WTC11 (cell line): ENCODE measurements at regions not wholly inside any gene's neighbourhood (a gene's known extent, or its start where the extent isn't known, plus 50 kb on each side); places are given as distances from the start of the nearest gene placed in this dataset.

Experiments used
- ATAC-seq: fragments of 200-7000 bp; cut with Tn5 transposase; 2 replicates; pipeline ENCODE4 v1.10.0; 2021; ENCODE audit warnings: mild to moderate bottlenecking, moderate library complexity
- CTCF ChIA-PET: fragments of 300-600 bp; sonication (Branson Sonifier 250); formaldehyde crosslinking; loops from one replicate; lab custom pipeline; 2021; ENCODE audit warnings: antibody characterized with exemption; lab: Charles Lee
- POLR2A ChIA-PET: fragments of 350-600 bp; sonication (Branson Sonifier 250); formaldehyde crosslinking; loops from one replicate; lab custom pipeline; 2021; ENCODE audit warnings: antibody characterized with exemption; lab: Charles Lee
- DNase-seq: peaks from one replicate; pipeline ENCODE4 v3.0.0; 2021; ENCODE audit warnings: low spot score
- H3K27ac Mint-ChIP-seq: 2 replicates; pipeline ENCODE4 v1.8.0; 2021; ENCODE audit warnings: mixed read lengths
- H3K27me3 Mint-ChIP-seq: 2 replicates; pipeline ENCODE4 v1.8.0; 2021; ENCODE audit warnings: low read depth, mild to moderate bottlenecking, moderate library complexity, mixed read lengths
- H3K36me3 Mint-ChIP-seq: 2 replicates; pipeline ENCODE4 v1.8.0; 2021; ENCODE audit warnings: mixed read lengths
- H3K4me1 Mint-ChIP-seq: 2 replicates; pipeline ENCODE4 v1.8.0; 2022; ENCODE audit warnings: mixed read lengths
- H3K4me3 Mint-ChIP-seq: 2 replicates; pipeline ENCODE4 v1.8.0; 2021; ENCODE audit warnings: mild to moderate bottlenecking, moderate library complexity, mixed read lengths
- H3K9me3 Mint-ChIP-seq: 2 replicates; pipeline ENCODE4 v1.8.0; 2021; ENCODE audit warnings: mixed read lengths
- AR ChIP-seq: fragments of 250-450 bp; sonication (Bioruptor Pico); IDR thresholded peaks from 2 replicates; pipeline ENCODE4 v1.9.0; 2021; ENCODE audit warnings: mild to moderate bottlenecking
- ARID4B ChIP-seq: sonication (generic); formaldehyde crosslinking; IDR thresholded peaks from 2 replicates; pipeline ENCODE4 v1.8.0; 2023; ENCODE audit warnings: missing genetic modification reagents, mild to moderate bottlenecking, borderline replicate concordance
- ATF2 ChIP-seq: sonication (generic); formaldehyde crosslinking; IDR thresholded peaks from 2 replicates; pipeline ENCODE4 v1.8.1; 2022; ENCODE audit warnings: low read depth, missing genetic modification reagents, borderline replicate concordance
- CREM ChIP-seq: sonication (generic); formaldehyde crosslinking; IDR thresholded peaks from 2 replicates; pipeline ENCODE4 v1.8.1; 2022; ENCODE audit warnings: mild to moderate bottlenecking, missing genetic modification reagents, moderate library complexity
- E2F1 ChIP-seq: sonication (generic); formaldehyde crosslinking; IDR thresholded peaks from 2 replicates; pipeline ENCODE4 v1.8.0; 2022; ENCODE audit warnings: mild to moderate bottlenecking, missing genetic modification reagents
- ERG ChIP-seq: fragments of 250-450 bp; sonication (Bioruptor Pico); IDR thresholded peaks from 2 replicates; pipeline ENCODE4 v1.8.0; 2021; ENCODE audit warnings: mild to moderate bottlenecking
- NFYB ChIP-seq: sonication (generic); formaldehyde crosslinking; conservative IDR thresholded peaks from 2 replicates; pipeline ENCODE4 v1.8.0; 2022; ENCODE audit warnings: low read depth, missing genetic modification reagents
- PRDM15 ChIP-seq: sonication (generic); formaldehyde crosslinking; IDR thresholded peaks from 2 replicates; pipeline ENCODE4 v1.8.0; 2022; ENCODE audit warnings: missing genetic modification reagents
- RORB ChIP-seq: fragments of 250-450 bp; sonication (Bioruptor Pico); IDR thresholded peaks from 2 replicates; pipeline ENCODE4 v1.9.0; 2021; ENCODE audit warnings: mild to moderate bottlenecking
- SMAD4 ChIP-seq: sonication (generic); formaldehyde crosslinking; IDR thresholded peaks from 2 replicates; pipeline ENCODE4 v1.8.0; 2022; ENCODE audit warnings: mild to moderate bottlenecking, missing genetic modification reagents
- SP1 ChIP-seq: sonication (generic); formaldehyde crosslinking; conservative IDR thresholded peaks from 2 replicates; pipeline ENCODE4 v1.8.1; 2022; ENCODE audit warnings: missing genetic modification reagents

- no peak for TF ChIP-seq ARID4B
- TF ChIP-seq E2F1 (CRISPR knock-in tag), result no peak
- TF ChIP-seq CREM (CRISPR knock-in tag), result no peak
- no peak for TF ChIP-seq NFYB (CRISPR knock-in tag)
- no peak for TF ChIP-seq PRDM15 (CRISPR knock-in tag)
- no peak for TF ChIP-seq ATF2 (CRISPR knock-in tag)
Measured at GRCh38 chr12:98208816-98209215, 306.6 kb upstream of the TMPO start (continued).

GRCh38 chr12:98211909-98212695 is 303.3 kb upstream of the TMPO start:
- no peak for ATAC-seq
- peaks cover 23% of the 10 kb centered on the region for H3K4me1 Mint-ChIP-seq
- CTCF ChIA-PET, result interaction anchor here (4.5 kb wide), 1 partner anchor 15 kb away, joined by 25 read pairs; no protein-coding TSS in a partner anchor

More at GRCh38 chr12:98211909-98212695, 303.3 kb upstream of the TMPO start:
- Mint-ChIP-seq H3K27me3 (no peaks in the 10 kb centered on the region; the same call in none of the 2 replicates), H3K4me3 (no peak overlapping the region), H3K9me3 (peaks cover 18% of the 10 kb centered on the region), H3K27ac (no peak overlapping the region), H3K36me3 (no peaks in the 10 kb centered on the region)
- TF ChIP-seq ERG (CRISPR knock-in tag) (no peak), SMAD4 (CRISPR knock-in tag) (no peak), RORB (CRISPR knock-in tag) (no peak), NFYB (CRISPR knock-in tag) (no peak), AR (CRISPR knock-in tag) (no peak), SP1 (no peak)
- POLR2A ChIA-PET, result no interaction called here
- DNase-seq, result no peak
